ENCODE measurements at regions not wholly inside any gene's neighbourhood (a gene's known extent, or its start where the extent isn't known, plus 50 kb on each side); places are given as distances from the start of the nearest gene placed in this dataset.

DNA sequence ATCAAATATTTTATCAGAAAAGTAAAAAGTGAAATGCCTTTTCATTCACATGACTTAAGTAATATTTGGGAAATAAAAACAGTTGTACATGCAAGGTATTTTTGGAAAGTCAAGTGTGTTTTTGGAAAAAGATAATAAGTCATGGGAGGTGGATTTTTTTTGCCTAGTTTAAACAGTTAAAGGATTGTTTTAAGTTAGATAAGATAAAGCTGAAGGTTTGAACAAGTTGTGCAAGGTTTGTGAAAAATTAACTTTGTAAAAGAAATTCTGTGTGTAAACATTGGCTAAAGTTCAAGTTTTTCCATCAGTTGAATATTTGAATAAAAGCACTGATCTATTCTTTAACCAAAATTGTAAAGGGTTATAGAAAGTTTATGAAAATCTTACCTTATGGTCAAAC is 207.9 kb upstream of the RGPD4 start:
- no peak for TF ChIP-seq EZH2 (IDR thresholded peaks at IDR 0.05)
- no peak for TF ChIP-seq POLR2AphosphoS5 (IDR thresholded peaks at IDR 0.05; ENCODE audit: borderline replicate concordance, low read depth, low read length)
- TF ChIP-seq FOXP2 (optimal IDR thresholded peaks at IDR 0.05; ENCODE audit: control extremely low read depth, extremely low read length, insufficient read depth) = no peak
